T-cell (primary cell): ENCODE measurements at regions not wholly inside any gene's neighbourhood (a gene's known extent, or its start where the extent isn't known, plus 50 kb on each side); places are given as distances from the start of the nearest gene placed in this dataset.

Experiments used
- ATAC-seq, 4 experiments: fragments of 200-7000 bp in 3 of 4; fragments of 150-1000 bp in 1 of 4; cut with Tn5 transposase; replicated peaks in 1 of 4; 1 replicate in 3 of 4; 2 replicates in 1 of 4; pipeline ENCODE4 v1.10.0; 2021; ENCODE audit warnings: moderate library complexity in 3 of 4, mild to moderate bottlenecking in 2 of 4, moderate number of reproducible peaks in 1 of 4
- CTCF ChIA-PET, 2 donors: fragments of 300-600 bp; sonication (Branson Sonifier 250); formaldehyde crosslinking; loops; one replicate each; lab custom pipeline; 2022; ENCODE audit warnings: antibody characterized with exemption in 2 of 2; lab: Charles Lee
- POLR2A ChIA-PET, 2 donors: fragments of 300-600 bp; sonication (Branson Sonifier 250); formaldehyde crosslinking; loops; one replicate each; lab custom pipeline; 2022; ENCODE audit warnings: antibody characterized with exemption in 2 of 2; lab: Charles Lee
- DNase-seq, 35 experiments: peaks; one replicate each; pipeline versions ENCODE4 v3.0.0 to v3.0.0-alpha.2; 2013 to 2023
- H3K27ac ChIP-seq: one replicate; pipeline ENCODE4 v1.5.1; 2013; ENCODE audit warnings: low read length
- H3K27me3 ChIP-seq, 2 experiments: replicated peaks in 1 of 2; 1 replicate in 1 of 2; 2 replicates in 1 of 2; pipeline versions ENCODE4 v1.6.1 to v1.7.0; 2013; ENCODE audit warnings: low read length in 1 of 2, mixed read lengths in 1 of 2; ENCODE audit not compliant: control insufficient read depth in 2 of 2, insufficient read depth in 2 of 2; ENCODE audit errors: extremely low read depth in 1 of 2
- H3K36me3 ChIP-seq, 2 donors: 1 replicate in 1 of 2; 2 replicates in 1 of 2; pipeline versions ENCODE4 v1.6.1 to v1.7.0; 2013; ENCODE audit warnings: low read length in 1 of 2; ENCODE audit not compliant: control insufficient read depth in 2 of 2, insufficient read depth in 1 of 2; ENCODE audit errors: extremely low read depth in 1 of 2
- H3K4me1 ChIP-seq, 2 experiments: 1 replicate in 1 of 2; 2 replicates in 1 of 2; pipeline versions ENCODE4 v1.6.1 to v1.7.0; 2013; ENCODE audit warnings: low read length in 2 of 2, mixed read lengths in 1 of 2; ENCODE audit not compliant: insufficient read depth in 2 of 2, control insufficient read depth in 1 of 2; ENCODE audit errors: extremely low read depth in 1 of 2
- H3K4me3 ChIP-seq, 2 donors: 1 replicate in 1 of 2; 2 replicates in 1 of 2; pipeline versions ENCODE4 v1.5.1 to v1.7.0; 2013; ENCODE audit warnings: mild to moderate bottlenecking in 2 of 2, low read length in 1 of 2, moderate library complexity in 1 of 2; ENCODE audit not compliant: control insufficient read depth in 1 of 2; ENCODE audit errors: extremely low read depth in 1 of 2
- H3K9me3 ChIP-seq: 2 replicates; pipeline ENCODE4 v1.7.0; 2013
- H3K27ac Mint-ChIP-seq, 2 donors: one replicate each; pipeline ENCODE4 v1.8.0; 2020 to 2021; ENCODE audit warnings: mild to moderate bottlenecking in 2 of 2, mixed read lengths in 2 of 2
- H3K27me3 Mint-ChIP-seq, 2 donors: one replicate each; pipeline ENCODE4 v1.8.0; 2021 to 2022; ENCODE audit warnings: mixed read lengths in 2 of 2
- H3K36me3 Mint-ChIP-seq: one replicate; pipeline ENCODE4 v1.8.0; 2021; ENCODE audit warnings: mixed read lengths
- H3K4me1 Mint-ChIP-seq, 3 donors: one replicate each; pipeline ENCODE4 v1.8.0; 2020 to 2022; ENCODE audit warnings: mixed read lengths in 3 of 3, mild to moderate bottlenecking in 1 of 3
- H3K4me3 Mint-ChIP-seq, 3 donors: one replicate each; pipeline ENCODE4 v1.8.0; 2020 to 2022; ENCODE audit warnings: mild to moderate bottlenecking in 3 of 3, mixed read lengths in 3 of 3, moderate library complexity in 3 of 3
- H3K9me3 Mint-ChIP-seq, 3 donors: one replicate each; pipeline ENCODE4 v1.8.0; 2020 to 2022; ENCODE audit warnings: mixed read lengths in 3 of 3
- WGBS: methylation state at CpG from one replicate; pipeline ENCODE4 v1.1.5; 2013; ENCODE audit warnings: missing lambda C conversion rate; ENCODE audit not compliant: insufficient coverage; 5-methylcytosine and 5-hydroxymethylcytosine counted together

- Histone ChIP-seq H3K4me1 (no peaks in the 10 kb centered on the region), H3K4me3 (no peak overlapping the region), H3K27me3 (peaks cover 0 to 5% of the 10 kb centered on the region in 2 experiments), H3K9me3 (peaks cover 3% of the 10 kb centered on the region), H3K36me3 (no peaks in the 10 kb centered on the region), H3K27ac (no peak overlapping the region)
- H3K27me3 Mint-ChIP-seq: peaks cover 5 to 7% of the 10 kb centered on the region in 2 donors
- DNase-seq (no peak), ATAC-seq (no peak)
- H3K4me1 Mint-ChIP-seq: no peaks in the 10 kb centered on the region
- 100% methylated on average over 3 of the region's 7 CpGs for WGBS
- H3K36me3 Mint-ChIP-seq: peaks cover 4% of the 10 kb centered on the region
- no peak overlapping the region for H3K27ac Mint-ChIP-seq
- CTCF ChIA-PET: no interaction called here
- peaks cover 14 to 44% (median 23%) of the 10 kb centered on the region in 3 donors for H3K9me3 Mint-ChIP-seq
- no peak overlapping the region for H3K4me3 Mint-ChIP-seq
- POLR2A ChIA-PET: interaction anchor here in 1 of 2 donors (0.5 kb wide), 1 partner anchor 1021 kb away, joined by 3 read pairs; no protein-coding TSS in a partner anchor
Measured at GRCh38 chr4:98195005-98195404, 51.7 kb upstream of the STPG2 start.

- POLR2A ChIA-PET: interaction anchor here in 1 of 2 donors (0.6 kb wide), 1 partner anchor 17 kb away, joined by 3 read pairs; no protein-coding TSS in a partner anchor
- peaks cover 9 to 12% of the 10 kb centered on the region in 2 donors for H3K27me3 Mint-ChIP-seq
- Histone ChIP-seq H3K27me3 (peaks cover 0 to 5% of the 10 kb centered on the region in 2 experiments), H3K4me1 (no peaks in the 10 kb centered on the region), H3K36me3 (no peaks in the 10 kb centered on the region), H3K27ac (no peak overlapping the region), H3K4me3 (no peak overlapping the region), H3K9me3 (peaks cover 3% of the 10 kb centered on the region)
- no peak overlapping the region for H3K27ac Mint-ChIP-seq
- H3K4me3 Mint-ChIP-seq: no peak overlapping the region
- peaks cover 4% of the 10 kb centered on the region for H3K36me3 Mint-ChIP-seq
- CTCF ChIA-PET: no interaction called here
- H3K9me3 Mint-ChIP-seq: peaks cover 14 to 44% (median 23%) of the 10 kb centered on the region in 3 donors
- H3K4me1 Mint-ChIP-seq: no peaks in the 10 kb centered on the region
- 92% methylated on average over 3 of the region's 8 CpGs for WGBS
- DNase-seq (no peak), ATAC-seq (no peak)
Measured at GRCh38 chr4:98193459-98194105, 50.3 kb upstream of the STPG2 start.
